ENCODE measurements at regions not wholly inside any gene's neighbourhood (a gene's known extent, or its start where the extent isn't known, plus 50 kb on each side); places are given as distances from the start of the nearest gene placed in this dataset.
"Not testable (repeated sequence)": the region's sequence is repeated elsewhere in the genome, so short reads cannot be mapped to it uniquely, and the experiment has no call there.

DNA sequence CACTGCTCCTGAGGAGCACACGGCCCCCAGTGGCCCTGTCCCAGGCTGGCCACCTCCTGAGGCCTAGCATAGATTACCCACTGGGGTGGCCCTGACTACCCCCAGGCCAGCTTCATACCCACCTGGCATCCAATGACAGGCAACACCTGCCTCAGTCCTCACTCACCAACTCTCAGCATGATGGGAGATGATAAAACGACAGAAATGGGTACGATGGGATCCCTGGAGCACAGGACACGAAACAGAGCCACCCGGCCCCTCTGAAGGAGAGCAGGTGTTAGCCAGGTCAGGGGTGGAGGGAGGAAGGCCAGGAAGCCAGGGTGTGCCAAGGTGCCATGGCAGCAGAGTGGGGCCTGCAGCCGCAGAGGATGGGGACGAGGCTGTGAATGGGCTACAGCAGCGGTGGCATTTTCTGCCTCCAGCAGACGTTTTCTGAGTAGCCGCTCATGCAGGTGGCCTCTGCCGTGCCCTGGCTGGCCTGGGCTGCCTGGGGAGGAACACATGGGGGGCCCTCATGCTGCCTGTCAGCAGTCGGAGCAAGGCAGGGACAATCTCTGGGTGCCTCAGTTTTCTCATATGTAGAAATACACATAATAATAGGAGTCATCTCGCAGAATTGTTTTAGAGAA lies 50.2 kb upstream of the FGF3 start:
- DNase-seq (ENCODE audit: low read depth in 2 of 2) = no peak

DNA sequence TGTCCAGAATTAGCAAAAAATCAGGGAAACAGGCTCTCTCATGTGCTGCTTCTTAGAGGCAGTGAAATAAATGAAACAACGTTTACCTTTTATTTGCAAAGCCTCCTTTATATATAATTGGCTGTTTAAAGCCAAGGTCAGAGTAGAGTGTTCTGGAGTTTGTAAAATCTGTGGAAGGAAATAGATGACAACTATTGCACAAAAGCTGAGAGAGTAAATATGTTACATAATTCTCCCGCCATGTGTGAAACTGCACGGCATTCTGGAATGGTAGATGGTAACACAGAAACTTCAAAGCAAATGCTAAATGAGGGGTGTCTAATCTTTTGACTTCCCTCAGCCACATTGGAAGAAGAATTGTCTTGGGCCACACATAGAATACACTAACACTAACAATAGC lies 51.5 kb upstream of the FGF3 start:
- DNase-seq (ENCODE audit: low read depth in 2 of 2) = no peak

DNA sequence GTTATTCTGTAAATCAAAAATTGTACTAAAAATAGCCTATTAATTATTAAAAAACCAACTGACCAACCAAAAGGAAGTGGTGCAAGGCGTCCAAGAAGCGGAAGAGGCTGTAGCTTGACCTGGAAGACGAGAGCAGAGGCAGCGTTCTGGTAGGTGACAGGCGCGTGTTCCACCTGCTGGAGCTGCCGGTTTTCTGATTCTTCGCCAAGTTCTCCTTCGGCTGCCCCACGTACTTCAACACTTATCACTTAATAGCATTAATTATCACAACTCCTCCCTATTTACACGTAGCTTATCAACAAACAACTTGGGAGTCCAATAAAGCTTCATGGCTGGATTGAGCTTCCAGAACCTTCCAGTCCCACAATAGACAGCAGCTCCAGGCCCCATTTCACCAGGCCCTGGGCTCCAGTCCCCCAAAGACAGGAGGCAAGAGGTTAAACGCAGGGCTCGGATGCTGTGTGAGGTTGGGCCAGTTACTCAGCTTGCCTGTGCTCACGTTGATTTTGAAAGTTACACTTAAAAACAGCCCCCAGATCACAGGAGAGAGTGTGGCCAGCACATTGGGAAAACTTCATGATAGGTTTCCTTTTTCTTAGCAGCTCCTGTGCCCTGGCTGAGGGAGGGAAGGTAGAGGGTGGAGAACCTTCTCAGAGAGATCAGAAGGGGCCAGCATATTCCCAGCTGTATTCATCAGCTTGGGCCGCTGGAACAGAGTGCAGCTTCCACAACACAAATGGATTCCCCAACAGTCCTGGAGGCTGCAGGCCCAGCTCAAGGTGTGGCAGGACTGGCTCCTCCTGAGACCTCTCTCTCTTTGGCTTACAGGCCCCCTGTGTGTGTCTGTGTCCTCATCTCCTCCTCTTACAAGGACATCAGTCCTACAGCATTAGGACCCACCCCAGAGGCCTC lies 54.2 kb upstream of the FGF3 start:
- DNase-seq (ENCODE audit: low read depth in 2 of 2) = no peak

DNA sequence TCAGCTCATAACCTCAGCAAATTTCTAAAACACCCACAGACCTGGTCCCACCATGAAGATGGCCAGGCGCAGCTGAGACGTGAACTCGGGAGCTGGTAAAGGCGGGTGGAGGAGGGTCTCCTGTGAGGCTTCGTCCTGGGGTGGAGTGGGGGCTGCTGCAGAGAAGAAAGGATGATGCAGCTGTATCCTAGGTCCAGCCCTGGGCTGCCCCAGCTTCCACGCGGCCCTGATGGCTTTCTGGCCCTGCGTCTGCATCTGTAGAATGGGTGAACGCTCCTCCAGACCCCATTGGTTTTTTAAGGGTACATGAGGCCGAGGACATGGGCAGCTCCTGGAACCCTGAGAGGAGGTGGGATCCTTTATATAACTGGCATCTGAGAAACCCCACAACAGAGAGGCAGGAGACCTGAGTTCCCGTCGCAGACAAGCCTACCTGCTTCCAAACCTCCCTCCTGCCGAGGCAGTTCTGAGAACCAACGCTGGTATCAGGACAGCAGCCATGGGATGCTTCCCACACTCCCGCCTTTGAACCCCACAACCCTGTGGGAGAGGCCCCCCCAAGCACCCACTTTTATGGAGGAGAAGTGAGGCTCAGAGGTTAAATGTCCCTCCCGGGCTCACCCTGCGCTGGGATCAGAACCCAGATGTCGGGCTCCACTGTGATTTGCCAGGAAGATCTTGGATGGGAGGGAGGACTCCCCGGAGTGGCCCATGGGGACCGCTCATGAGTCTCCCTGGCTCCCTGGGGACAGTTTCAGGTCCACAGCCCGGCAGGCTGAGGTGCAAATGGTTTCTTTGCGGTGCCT lies 55.2 kb upstream of the FGF3 start:
- DNase-seq (ENCODE audit: low read depth in 2 of 2) = no peak

DNA sequence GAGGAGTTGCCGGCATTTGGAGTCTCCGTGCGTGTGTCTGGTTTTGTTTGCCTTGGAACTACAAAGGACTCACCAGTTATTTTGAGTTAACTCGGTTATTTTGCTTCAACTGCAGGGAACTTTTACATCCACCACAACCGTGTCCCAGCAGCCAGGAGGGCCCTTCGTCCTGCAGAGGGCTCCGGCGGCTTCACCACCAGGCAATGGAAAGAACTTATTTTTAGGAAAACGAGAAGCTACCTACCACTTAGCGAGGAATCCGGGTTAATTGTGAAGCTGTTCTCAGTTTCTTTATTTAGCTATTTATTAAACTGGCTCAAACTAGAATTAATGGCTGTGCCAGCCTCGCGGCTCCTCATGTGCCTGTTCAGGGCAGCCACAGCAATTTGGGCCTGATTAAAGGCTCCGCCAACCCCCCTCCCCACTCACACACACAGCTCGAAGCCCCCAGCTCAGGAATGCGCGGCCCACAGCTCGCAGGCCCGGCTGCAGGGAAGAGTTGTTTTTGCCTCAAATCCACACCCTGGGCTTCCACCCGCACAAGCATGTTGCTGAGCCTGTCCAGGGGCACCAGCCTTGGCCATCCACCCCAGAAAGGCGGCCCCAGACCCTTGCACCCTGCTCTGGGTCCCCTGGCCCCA lies 55.9 kb upstream of the FGF3 start:
- no peak for DNase-seq (ENCODE audit: low read depth in 2 of 2)

DNA sequence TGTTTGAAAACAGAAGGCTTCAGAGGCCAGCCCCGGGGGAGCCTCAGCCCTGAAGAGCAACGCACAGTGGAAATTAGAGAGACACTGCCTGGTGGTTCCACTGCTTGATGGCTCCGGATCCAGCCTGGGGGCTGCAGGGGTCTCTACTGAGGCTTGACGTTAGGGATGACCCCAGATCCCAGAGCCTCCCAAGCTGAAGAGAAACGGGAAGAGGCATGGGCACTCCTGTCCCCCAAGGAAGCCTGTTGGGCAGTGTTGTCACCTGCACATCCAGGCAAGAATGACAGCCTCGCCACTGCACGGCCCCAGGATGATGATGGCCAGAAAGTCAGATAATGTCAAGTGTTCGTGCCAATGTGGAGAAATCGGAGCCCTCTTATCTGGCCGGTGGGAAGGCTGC lies 56.8 kb upstream of the FGF3 start:
- DNase-seq (ENCODE audit: low read depth in 2 of 2) = no peak

DNA sequence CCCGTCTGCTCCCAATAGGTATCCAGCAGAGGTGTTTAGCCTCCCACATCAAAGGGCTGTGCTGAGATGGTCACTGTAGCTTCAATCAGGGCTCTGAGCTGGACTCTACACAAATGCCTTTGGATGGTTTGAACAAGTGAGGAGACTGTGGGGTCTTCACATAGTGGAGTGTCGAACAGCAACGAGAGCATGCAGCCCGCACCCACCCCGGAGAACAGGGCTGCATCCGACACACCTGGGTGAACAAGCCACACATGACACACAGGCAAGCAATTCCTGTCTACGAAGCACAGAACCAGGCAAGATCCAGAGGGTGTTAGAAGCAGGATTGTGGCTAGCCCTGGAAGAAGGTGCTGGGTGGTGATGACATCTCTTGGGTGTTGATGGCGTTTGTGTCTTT lies 58.0 kb upstream of the FGF3 start:
- DNase-seq (ENCODE audit: low read depth in 2 of 2) = no peak

DNA sequence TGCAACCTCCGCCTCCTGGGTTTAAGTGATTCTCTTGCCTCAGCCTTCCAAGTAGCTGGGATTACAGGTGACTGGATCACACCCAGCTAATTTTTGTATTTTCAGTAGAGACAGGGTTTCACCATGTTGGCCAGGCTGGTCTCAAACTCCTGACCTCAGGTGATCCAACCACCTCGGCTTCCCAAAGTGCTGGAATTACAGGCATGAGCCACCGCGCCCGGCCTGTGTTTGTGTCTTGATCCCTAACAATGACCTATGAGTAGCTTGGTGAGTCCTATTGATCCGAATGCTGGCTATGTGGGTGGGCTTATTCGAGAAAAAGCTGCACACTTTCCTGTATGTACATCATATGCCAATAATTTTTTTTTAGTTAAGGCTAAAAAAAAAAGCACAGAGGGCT lies 58.5 kb upstream of the FGF3 start:
- not testable (repeated sequence) for DNase-seq (ENCODE audit: low read depth in 2 of 2)

DNA sequence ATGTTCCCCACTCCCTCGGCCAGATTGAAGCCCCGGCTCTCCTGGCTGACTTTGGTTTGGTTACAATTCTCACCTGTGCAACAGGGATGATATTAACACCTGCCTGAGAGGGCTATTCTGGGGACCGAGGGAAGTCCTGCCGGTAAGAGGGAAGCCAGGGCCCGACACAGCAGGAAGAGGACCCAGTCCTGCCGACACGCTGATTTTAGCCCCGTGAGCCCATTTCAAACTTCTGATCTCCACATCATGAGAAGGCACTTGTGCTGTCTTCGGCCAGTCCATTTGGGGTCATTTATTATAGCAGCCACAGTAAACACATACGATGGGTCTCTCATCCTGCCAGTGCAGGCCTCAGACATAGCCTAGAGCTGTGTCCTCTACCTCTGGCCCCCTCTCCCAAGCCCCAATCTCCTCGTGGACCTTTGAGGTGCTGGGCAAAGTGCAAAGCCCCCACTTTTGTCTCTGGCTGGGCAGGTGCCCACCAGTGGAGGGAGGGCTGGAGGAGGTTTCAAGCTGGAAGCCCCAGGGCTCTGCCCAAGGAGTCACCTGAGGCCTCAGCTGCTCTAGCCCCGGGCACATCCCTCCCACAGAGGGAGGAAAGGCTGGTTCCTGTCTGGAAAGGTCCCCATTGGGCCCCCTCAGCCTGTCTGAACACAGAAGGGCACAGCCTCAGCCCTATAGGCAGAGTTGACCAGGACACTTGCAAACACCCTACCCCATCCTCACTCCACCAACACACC lies 59.1 kb upstream of the FGF3 start:
- no peak for DNase-seq (ENCODE audit: low read depth in 2 of 2)

DNA sequence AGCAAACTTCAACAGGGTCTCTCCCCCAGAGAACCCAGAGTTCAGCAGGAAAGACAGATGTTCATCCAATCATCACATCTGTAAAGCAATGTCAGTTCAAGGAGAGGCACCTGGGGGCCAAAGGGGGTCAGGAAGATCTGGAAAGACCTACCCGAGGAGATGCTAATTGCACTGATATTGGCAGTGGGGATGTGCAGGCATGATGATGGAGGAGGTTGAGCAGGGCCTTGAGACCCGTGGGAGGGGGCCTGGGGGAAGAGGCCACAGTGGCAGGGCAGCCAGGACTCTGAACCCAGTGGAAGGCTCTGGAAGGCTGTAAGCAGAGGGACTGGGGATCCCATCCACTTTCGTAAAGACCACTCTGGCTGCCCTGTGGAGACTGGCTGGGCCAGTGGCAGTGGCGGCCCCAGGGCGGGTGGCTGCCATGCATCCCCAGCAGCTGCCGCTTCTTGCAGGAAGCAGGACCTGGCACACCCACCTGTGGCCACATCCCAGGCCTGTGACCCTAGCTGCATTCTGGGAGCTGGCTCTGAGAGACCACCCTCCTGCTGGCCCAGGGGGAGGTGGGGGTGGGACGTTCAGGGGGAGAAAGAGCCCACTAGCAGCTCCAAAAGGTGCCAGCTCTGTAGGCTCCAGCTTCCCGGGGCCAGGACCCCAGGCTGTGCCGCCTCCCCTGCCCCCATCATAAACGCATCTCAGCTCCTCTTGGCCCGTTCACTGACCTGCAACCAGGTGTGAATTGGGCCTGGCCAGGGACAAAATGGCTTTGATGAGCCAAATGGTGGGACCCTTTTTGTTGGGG lies 59.9 kb upstream of the FGF3 start:
- no peak for DNase-seq (ENCODE audit: low read depth in 2 of 2)

DNA sequence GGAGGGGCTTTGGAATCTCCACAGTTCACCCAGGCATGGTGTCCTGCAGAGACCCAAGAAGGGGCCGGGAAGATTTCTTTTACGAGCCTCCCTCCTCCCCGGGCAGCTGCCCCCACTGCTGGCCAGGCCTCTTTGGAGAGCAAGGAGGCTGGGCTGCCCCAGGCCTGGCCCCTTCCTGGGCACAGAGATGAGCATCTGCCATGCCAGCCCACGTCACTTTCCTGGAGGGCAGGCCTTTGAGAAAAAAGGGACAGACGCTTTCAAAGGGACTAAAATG lies 60.5 kb upstream of the FGF3 start:
- DNase-seq (ENCODE audit: low read depth in 2 of 2) = no peak

DNA sequence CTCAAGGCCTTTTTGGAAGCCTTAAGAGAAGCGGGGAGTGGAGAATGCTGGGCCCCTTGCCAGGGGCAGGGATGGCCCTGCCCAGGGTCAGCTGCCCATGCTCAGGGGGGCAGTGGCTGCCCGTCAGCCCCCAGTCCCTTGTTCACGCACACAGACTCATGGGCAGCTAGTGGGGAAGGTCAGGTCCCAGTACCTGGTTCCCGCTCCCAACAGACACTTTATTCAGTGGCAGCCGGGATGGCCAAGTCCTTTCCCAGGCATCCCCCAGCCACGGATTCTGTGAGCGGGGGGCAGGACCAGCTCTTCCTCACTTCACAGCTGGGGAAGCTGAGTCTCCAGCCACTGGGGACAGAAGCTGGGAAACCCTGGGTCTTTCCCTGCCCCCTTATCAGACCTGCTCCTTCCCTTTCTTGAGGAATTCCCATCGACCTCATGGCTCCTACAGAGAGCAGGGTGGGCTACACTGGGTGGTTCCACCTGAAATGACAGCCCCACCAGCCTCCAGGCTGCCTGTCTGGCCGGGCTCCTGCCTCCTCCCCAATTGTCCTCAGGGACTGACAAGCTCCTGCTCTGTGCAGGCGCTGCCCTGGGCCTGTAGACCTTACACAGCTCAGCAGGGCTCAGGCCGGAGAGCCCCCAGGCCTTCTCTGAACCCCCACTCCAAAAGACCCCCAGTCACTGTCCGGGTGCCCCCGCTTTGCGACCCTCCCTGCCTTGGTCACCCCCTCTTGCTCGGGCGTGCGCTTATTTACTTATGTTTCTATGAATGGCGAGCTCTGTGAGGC lies 61.0 kb upstream of the FGF3 start:
- no peak for DNase-seq (ENCODE audit: low read depth in 2 of 2)

DNA sequence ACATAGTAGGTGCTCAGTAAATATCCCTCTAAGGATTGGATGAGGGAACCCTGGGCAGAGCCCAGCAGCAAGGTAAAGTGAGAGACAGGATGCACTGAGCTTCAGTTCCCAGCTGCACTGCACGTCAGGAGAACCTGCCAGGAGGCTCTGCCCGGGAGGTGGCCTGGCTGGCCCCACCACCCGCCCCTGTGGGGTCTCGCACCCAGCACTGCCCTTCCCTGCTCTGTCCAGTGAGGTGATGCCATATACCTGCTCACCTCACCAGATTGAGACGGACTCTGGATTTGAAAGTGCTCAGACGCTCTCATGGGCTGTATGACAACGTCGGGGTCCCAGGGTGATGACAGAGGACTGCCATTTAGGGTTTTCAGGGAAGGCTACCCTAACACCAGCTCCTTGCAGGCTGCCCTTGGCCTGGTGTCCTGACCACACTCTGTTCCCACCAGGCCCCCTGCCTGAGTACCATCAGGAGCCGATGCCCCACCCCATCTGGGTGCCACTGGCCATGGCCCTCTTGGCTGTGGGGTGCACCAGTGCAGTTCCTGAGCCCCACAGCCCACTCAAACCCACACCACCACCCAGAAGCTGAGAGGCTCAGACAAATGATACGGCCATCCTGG lies 61.7 kb upstream of the FGF3 start:
- no peak for DNase-seq (ENCODE audit: low read depth in 2 of 2)

DNA sequence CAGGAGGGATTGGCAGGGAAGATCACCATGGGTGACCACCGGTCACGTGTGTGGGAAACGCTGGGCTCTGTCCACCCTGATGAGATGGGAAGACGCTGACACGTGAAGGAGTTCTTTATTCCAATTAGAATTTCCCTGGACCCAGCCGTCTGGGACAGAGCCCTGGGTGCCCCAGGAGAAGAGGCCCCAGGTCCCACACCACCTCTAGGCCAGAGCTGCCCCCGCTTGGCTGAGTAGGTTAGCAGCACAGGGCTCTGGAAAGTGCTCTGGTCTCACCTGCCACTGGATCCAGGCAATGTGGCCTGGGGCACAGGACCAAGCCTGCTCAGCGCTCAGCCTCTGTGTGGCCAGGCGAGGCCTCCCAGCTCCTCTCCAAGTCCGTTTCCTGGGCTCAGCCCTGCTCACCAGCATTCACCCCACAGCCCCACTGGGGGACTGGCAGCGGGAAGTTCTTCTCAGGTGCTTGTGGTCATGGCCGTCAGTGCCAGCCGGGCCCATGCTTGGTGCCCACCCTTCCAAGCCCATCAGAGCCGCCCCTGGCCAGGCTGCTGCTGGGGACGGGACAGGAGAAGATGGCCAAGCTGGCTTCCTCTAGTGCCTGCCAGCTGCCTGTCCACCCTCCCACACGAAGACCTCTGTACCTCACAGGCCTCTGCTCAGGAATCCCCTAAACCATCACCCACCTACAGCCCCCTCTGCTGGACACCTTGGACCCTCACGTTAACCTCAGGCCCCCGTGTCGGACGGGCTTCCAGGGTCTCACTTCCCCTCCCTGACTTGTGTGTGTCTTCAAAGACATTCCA lies 62.5 kb upstream of the FGF3 start:
- DNase-seq (ENCODE audit: low read depth in 2 of 2) = no peak

DNA sequence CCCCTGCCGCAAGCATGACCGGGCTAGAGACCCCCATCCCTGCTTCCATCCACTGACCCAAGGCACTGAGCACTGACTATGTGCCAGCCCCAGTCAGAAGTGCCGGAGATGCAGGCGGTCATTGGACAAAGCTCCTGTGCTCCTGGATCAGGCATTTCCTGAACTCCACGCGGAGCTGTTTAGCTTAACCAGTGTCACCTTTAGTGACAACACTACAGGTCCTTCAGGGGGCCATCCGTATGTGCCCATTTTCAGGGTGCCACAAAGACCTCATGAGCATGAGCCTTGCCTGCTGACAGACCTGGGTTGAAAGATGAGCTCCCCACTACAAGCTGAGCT lies 63.0 kb upstream of the FGF3 start:
- no peak for DNase-seq (ENCODE audit: low read depth in 2 of 2)

DNA sequence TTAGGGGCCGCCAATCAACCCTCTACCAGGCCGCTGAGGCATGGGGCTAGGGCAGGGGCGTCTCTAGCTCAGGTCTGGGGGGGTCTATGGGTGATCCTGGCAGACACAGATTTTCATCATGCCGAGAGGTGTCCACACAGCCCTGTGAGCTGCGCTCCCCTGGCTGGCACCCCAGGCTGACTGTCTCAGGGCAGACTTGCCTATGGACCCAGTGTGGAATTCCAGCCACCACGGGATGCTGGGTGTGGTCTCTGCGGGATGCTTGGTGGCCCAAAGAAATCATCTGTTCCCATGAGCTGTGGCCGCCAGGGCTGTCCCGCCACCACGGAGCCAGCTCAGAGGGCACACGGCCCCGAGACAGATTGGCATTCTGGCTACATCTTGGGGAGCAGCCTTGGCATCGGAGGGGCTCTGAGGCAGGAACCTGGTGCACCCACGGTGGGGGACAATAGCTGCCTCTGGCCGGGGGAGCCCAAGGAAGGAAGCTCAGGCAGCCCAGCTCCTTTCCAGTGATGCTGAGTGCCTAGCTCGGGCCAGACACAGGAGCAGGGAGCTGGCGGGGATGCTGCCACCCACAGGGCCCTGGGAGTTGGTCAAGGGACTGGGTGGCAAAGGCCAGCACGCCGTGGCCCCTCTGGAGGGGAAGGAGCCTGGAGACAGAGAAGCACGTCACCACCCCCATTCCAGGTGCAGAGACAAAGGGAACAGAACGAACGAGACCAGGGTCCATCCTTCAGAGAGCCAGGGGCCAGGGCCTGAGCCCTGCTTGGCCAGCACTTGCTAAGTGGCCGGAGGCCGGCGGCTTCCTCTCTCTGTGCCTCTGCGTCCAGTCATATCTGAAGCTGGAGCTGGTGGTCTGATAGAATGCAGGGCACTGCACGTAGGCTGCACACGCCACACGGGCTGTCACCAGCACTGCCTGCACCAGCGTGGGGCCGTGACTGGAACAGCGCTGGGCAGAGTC lies 64.4 kb upstream of the FGF3 start:
- no peak for DNase-seq (ENCODE audit: low read depth in 2 of 2)

DNA sequence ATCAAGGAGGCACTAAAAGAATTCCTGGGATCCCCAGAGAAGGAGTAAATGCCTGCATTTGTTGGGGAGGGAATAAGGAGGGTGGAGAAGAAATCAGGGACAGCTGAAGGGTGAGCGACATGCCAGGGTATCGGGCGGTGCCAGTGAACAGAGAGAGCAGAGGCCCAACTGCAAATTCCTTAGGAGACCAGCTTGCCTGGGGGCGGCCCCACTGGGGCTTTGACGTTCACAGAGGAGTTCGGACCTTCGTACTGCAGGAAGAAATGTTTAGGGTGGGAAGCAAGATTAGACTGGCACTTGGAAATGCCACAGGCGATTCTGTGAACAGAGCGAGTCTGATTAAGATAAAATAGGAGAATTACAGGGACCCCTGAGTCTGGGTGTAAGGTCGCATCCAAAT lies 65.1 kb upstream of the FGF3 start:
- DNase-seq (ENCODE audit: low read depth in 2 of 2) = no peak

DNA sequence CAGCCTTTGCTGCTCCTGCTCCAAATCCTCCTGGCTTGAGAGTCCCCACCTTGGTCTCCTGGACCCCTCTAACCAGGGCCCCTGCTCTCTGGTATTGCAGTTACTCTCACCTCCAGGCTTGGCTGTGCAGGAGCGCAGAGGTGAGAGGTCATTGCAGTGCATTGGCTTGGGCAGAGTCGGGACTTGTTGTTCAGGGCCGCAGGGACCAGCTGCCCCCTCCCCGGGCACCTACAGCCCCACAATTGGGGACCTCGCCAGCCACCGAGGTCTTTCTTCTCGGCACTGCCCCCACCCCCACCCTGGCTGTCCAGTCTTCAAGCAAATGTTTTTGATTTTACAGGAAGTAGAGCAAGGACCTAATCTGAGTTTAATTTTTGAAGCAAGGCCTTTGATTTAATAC lies 65.5 kb upstream of the FGF3 start:
- no peak for DNase-seq (ENCODE audit: low read depth in 2 of 2)

Measured in stimulated activated CD4-positive, alpha-beta T cell treated with anti-CD3 and anti-CD28 coated beads, Interleukin-15, amount 100 ng/mL, for 48 hours (primary cell).